Tibial nerve (tissue), 4 donors: ENCODE measurements at regions not wholly inside any gene's neighbourhood (a gene's known extent, or its start where the extent isn't known, plus 50 kb on each side); places are given as distances from the start of the nearest gene placed in this dataset. TPM values are rescaled to one million over a fixed set of nuclear protein-coding genes. Genes with fewer than 3 reads are reported as not detected.
"Not testable (repeated sequence)": the region's sequence is repeated elsewhere in the genome, so short reads cannot be mapped to it uniquely, and the experiment has no call there.

Experiments used
- DNase-seq, 2 donors: peaks; one replicate each; pipeline ENCODE4 v3.0.0-alpha.2; 2019; ENCODE audit warnings: low spot score in 2 of 2
- H3K27ac ChIP-seq, 4 donors: fragments of 200-600 bp; sonication (generic) in 3 of 4; one replicate each; pipeline ENCODE4 v1.5.1; 2017 to 2019; ENCODE audit warnings: mild to moderate bottlenecking in 1 of 4
- H3K27me3 ChIP-seq, 2 donors: fragments of 200-600 bp; sonication (generic) in 1 of 2; one replicate each; pipeline versions ENCODE4 v1.5.1 to v1.6.0; 2017 to 2019
- H3K36me3 ChIP-seq, 3 donors: fragments of 200-600 bp; sonication (generic); one replicate each; pipeline ENCODE4 v1.5.1; 2018 to 2019
- H3K4me1 ChIP-seq, 4 donors: fragments of 200-600 bp; sonication (generic) in 3 of 4; one replicate each; pipeline ENCODE4 v1.5.1; 2017 to 2019
- H3K4me3 ChIP-seq, 4 donors: fragments of 200-600 bp; sonication (generic) in 3 of 4; one replicate each; pipeline ENCODE4 v1.5.1; 2017 to 2019; ENCODE audit warnings: mild to moderate bottlenecking in 1 of 4, moderate library complexity in 1 of 4
- H3K9me3 ChIP-seq, 4 donors: fragments of 200-600 bp; sonication (generic) in 3 of 4; one replicate each; pipeline ENCODE4 v1.5.1; 2017 to 2019
- EP300 ChIP-seq, 2 donors: sonication (generic); formaldehyde crosslinking; IDR thresholded peaks; one replicate each; pipeline ENCODE4 v1.6.1; 2017; ENCODE audit warnings: antibody characterized with exemption in 2 of 2, mild to moderate bottlenecking in 1 of 2
- POLR2A ChIP-seq, 2 donors: fragments of 450-650 bp; IDR thresholded peaks; one replicate each; pipeline ENCODE4 v1.6.1; 2017; ENCODE audit warnings: antibody characterized with exemption in 2 of 2, mild to moderate bottlenecking in 2 of 2, moderate library complexity in 2 of 2
- WGBS, 2 donors: methylation state at CpG; one replicate each; pipeline ENCODE4 v1.1.5; 2018; 5-methylcytosine and 5-hydroxymethylcytosine counted together
- small RNA-seq: library from RNA; depleted of rRNA; stranded (forward); fragments of <200 nt; gene quantifications from one replicate; pipeline ENCODE3, GENCODE V24; 2016
- TF ChIP-seq, protein P1 (sequence below), 5 experiments: fragments of 200-600 bp in 3 of 5; fragments of 450-650 bp in 2 of 5; sonication (generic) in 3 of 5; IDR thresholded peaks; one replicate each; pipeline ENCODE4 v1.5.1; 2016 to 2019; ENCODE audit warnings: antibody characterized with exemption in 5 of 5, mild to moderate bottlenecking in 3 of 5, moderate library complexity in 2 of 5

DNA sequence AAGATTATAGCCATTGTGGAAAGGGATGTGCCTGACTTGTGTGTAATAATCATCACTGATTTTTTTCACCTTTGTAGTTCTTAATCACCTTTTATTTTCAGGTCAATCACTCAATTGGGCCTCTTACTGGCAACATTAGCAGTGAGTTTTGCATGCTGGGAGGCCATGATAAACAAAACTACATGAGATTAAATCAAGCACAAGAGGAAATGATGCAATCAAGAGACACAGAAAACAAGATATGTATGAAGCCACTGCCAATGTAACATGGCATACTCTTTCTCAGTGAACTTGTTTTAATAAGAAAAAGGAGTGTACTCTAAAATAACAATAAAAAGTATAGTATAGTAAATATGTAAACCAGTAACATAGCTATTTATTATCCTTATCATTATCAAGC, 69.9 kb upstream of the FSIP2 start:
- H3K27ac ChIP-seq, result no peak overlapping the region
- no peaks in the 10 kb centered on the region for H3K36me3 ChIP-seq
- TF ChIP-seq EP300 (IDR thresholded peaks at IDR 0.05), result no peak
- TF ChIP-seq, protein P1, sequence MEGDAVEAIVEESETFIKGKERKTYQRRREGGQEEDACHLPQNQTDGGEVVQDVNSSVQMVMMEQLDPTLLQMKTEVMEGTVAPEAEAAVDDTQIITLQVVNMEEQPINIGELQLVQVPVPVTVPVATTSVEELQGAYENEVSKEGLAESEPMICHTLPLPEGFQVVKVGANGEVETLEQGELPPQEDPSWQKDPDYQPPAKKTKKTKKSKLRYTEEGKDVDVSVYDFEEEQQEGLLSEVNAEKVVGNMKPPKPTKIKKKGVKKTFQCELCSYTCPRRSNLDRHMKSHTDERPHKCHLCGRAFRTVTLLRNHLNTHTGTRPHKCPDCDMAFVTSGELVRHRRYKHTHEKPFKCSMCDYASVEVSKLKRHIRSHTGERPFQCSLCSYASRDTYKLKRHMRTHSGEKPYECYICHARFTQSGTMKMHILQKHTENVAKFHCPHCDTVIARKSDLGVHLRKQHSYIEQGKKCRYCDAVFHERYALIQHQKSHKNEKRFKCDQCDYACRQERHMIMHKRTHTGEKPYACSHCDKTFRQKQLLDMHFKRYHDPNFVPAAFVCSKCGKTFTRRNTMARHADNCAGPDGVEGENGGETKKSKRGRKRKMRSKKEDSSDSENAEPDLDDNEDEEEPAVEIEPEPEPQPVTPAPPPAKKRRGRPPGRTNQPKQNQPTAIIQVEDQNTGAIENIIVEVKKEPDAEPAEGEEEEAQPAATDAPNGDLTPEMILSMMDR (IDR thresholded peaks at IDR 0.05), result no peak
- TF ChIP-seq POLR2A (IDR thresholded peaks at IDR 0.05), result no peak
- no peaks in the 10 kb centered on the region for H3K9me3 ChIP-seq
- no peak overlapping the region for H3K4me3 ChIP-seq
- no peaks in the 10 kb centered on the region for H3K4me1 ChIP-seq
- no peaks in the 10 kb centered on the region for H3K27me3 ChIP-seq
- DNase-seq, result no peak

GRCh38 chr2:185674232-185674631, 64.4 kb upstream of the FSIP2 start:
- Histone ChIP-seq H3K9me3 (no peaks in the 10 kb centered on the region), H3K4me1 (no peaks in the 10 kb centered on the region), H3K27me3 (no peaks in the 10 kb centered on the region), H3K36me3 (no peaks in the 10 kb centered on the region), H3K4me3 (no peak overlapping the region), H3K27ac (no peak overlapping the region)
- 52 to 55% methylated on average over 1 of the region's 1 CpG for WGBS, 2 donors
- TF ChIP-seq EP300 (IDR thresholded peaks at IDR 0.05) (no peak), POLR2A (IDR thresholded peaks at IDR 0.05) (no peak)
- TF ChIP-seq, protein P1 (IDR thresholded peaks at IDR 0.05), result no peak
- DNase-seq, result no peak

GRCh38 chr2:185676316-185676715, 62.3 kb upstream of the FSIP2 start:
- H3K4me1 ChIP-seq, result no peaks in the 10 kb centered on the region
- no peaks in the 10 kb centered on the region for H3K9me3 ChIP-seq
- H3K27me3 ChIP-seq, result no peaks in the 10 kb centered on the region
- H3K36me3 ChIP-seq, result no peaks in the 10 kb centered on the region
- 89 to 98% methylated on average over 2 of the region's 2 CpGs for WGBS, 2 donors
- no peak for DNase-seq
- no peak overlapping the region for H3K27ac ChIP-seq
- H3K4me3 ChIP-seq, result no peak overlapping the region
- TF ChIP-seq, protein P1 (IDR thresholded peaks at IDR 0.05), result no peak
- TF ChIP-seq POLR2A (IDR thresholded peaks at IDR 0.05) (no peak), EP300 (IDR thresholded peaks at IDR 0.05) (no peak)

GRCh38 chr2:185687001-185687400, 51.6 kb upstream of the FSIP2 start:
- H3K27me3 ChIP-seq, H3K4me3 ChIP-seq, H3K4me1 ChIP-seq, H3K36me3 ChIP-seq, H3K27ac ChIP-seq, DNase-seq: not testable (repeated sequence)
- peaks cover 0 to 12% (median 0%) of the 10 kb centered on the region in 4 donors for H3K9me3 ChIP-seq
- WGBS, 2 donors, result 92% methylated on average over 3 of the region's 3 CpGs

GRCh38 chr2:185687967-185688366, 50.6 kb upstream of the FSIP2 start:
- H3K27ac ChIP-seq, result no peak overlapping the region
- H3K4me1 ChIP-seq, result no peaks in the 10 kb centered on the region
- WGBS, 2 donors, result 87% methylated on average over 7 of the region's 7 CpGs
- no peaks in the 10 kb centered on the region for H3K27me3 ChIP-seq
- H3K9me3 ChIP-seq, result peaks cover 0 to 9% (median 0%) of the 10 kb centered on the region in 4 donors
- no peak overlapping the region for H3K4me3 ChIP-seq
- TF ChIP-seq, protein P1 (IDR thresholded peaks at IDR 0.05), result no peak
- TF ChIP-seq EP300 (IDR thresholded peaks at IDR 0.05) (no peak), POLR2A (IDR thresholded peaks at IDR 0.05) (no peak)
- no peak for DNase-seq
- no peaks in the 10 kb centered on the region for H3K36me3 ChIP-seq

Small RNAs in the stretch of these regions (small RNA-seq; reads per million reads assigned to genes)
- gene RF00096, result not detected
